Amniotic epithelial cell (primary cell): ENCODE measurements at regions not wholly inside any gene's neighbourhood (a gene's known extent, or its start where the extent isn't known, plus 50 kb on each side); places are given as distances from the start of the nearest gene placed in this dataset.
A peak's percentile ranks its signal among the peaks of the same experiment; 100 is the strongest.
"Not testable (repeated sequence)": the region's sequence is repeated elsewhere in the genome, so short reads cannot be mapped to it uniquely, and the experiment has no call there.

Source experiments
- DNase-seq: peaks from one replicate; pipeline ENCODE4 v3.0.0-alpha.2; 2010; ENCODE audit warnings: low read depth

- DNase-seq = peak; percentile 70
These were observed 1701.5 kb upstream of the FLRT2 start for GRCh38 chr14:83828406-83828805.

- DNase-seq = no peak
These were observed 1699.6 kb upstream of the FLRT2 start for GRCh38 chr14:83830316-83830715.

GRCh38 chr14:83838226-83838625 lies 1691.7 kb upstream of the FLRT2 start:
- DNase-seq = peak; percentile 37

GRCh38 chr14:83842547-83842946 lies 1687.4 kb upstream of the FLRT2 start:
- no peak for DNase-seq

- no peak for DNase-seq
These were observed 1682.8 kb upstream of the FLRT2 start for GRCh38 chr14:83847102-83847501.

GRCh38 chr14:83850092-83850491 lies 1679.9 kb upstream of the FLRT2 start:
- no peak for DNase-seq

- no peak for DNase-seq
These were observed 1673.6 kb upstream of the FLRT2 start for GRCh38 chr14:83856334-83856733.

GRCh38 chr14:83860631-83861155 lies 1669.3 kb upstream of the FLRT2 start:
- DNase-seq = no peak

GRCh38 chr14:83863042-83863774 lies 1666.7 kb upstream of the FLRT2 start:
- no peak for DNase-seq

- DNase-seq = no peak
These were observed 1665.8 kb upstream of the FLRT2 start for GRCh38 chr14:83864106-83864505.

- DNase-seq = no peak
These were observed 1662.2 kb upstream of the FLRT2 start for GRCh38 chr14:83867566-83868225.

- peak; percentile 42 for DNase-seq
These were observed 1659.2 kb upstream of the FLRT2 start for GRCh38 chr14:83870546-83871270.

GRCh38 chr14:83873669-83874068 lies 1656.3 kb upstream of the FLRT2 start:
- peak; percentile 58 for DNase-seq

- peak; percentile 88 for DNase-seq
These were observed 1655.3 kb upstream of the FLRT2 start for GRCh38 chr14:83874662-83875061.

- peak; percentile 19 for DNase-seq
These were observed 1646.2 kb upstream of the FLRT2 start for GRCh38 chr14:83883732-83884131.

- no peak for DNase-seq
These were observed 1644.1 kb upstream of the FLRT2 start for GRCh38 chr14:83885837-83886293.

- no peak for DNase-seq
These were observed 1642.1 kb upstream of the FLRT2 start for GRCh38 chr14:83887866-83888265.

- DNase-seq = no peak
These were observed 1636.5 kb upstream of the FLRT2 start for GRCh38 chr14:83893447-83893846.

GRCh38 chr14:83894568-83894967 lies 1635.4 kb upstream of the FLRT2 start:
- DNase-seq = no peak

GRCh38 chr14:83898558-83898957 lies 1631.4 kb upstream of the FLRT2 start:
- DNase-seq = not testable (repeated sequence)

GRCh38 chr14:83899706-83900105 lies 1630.2 kb upstream of the FLRT2 start:
- no peak for DNase-seq

- DNase-seq = no peak
These were observed 1624.8 kb upstream of the FLRT2 start for GRCh38 chr14:83905157-83905556.

- no peak for DNase-seq
These were observed 1621.5 kb upstream of the FLRT2 start for GRCh38 chr14:83908419-83908818.
